ENCODE measurements at regions not wholly inside any gene's neighbourhood (a gene's known extent, or its start where the extent isn't known, plus 50 kb on each side); places are given as distances from the start of the nearest gene placed in this dataset.

- TF ChIP-seq GATA1 (IDR thresholded peaks at IDR 0.05; ENCODE audit: low read depth, low read length) (no peak), POLR2A (IDR thresholded peaks at IDR 0.05; ENCODE audit: low read length) (no peak)
These were observed 195.4 kb downstream of the FOXO1 start for GRCh38 chr13:40471076-40471475.

All from erythroblast (primary cell).